Activated CD8-positive, alpha-beta memory T cell treated with anti-CD3 and anti-CD28 coated beads for 1 hour (primary cell): ENCODE measurements at regions not wholly inside any gene's neighbourhood (a gene's known extent, or its start where the extent isn't known, plus 50 kb on each side); places are given as distances from the start of the nearest gene placed in this dataset.
"Not testable (repeated sequence)": the region's sequence is repeated elsewhere in the genome, so short reads cannot be mapped to it uniquely, and the experiment has no call there.

Experiments used
- DNase-seq, 2 donors: peaks; one replicate each; pipeline ENCODE4 v3.0.0-alpha.2; 2020; ENCODE audit warnings: low read depth in 1 of 2; ENCODE audit errors: extremely low read depth in 1 of 2

GRCh38 chr13:50612717-50613116, 230.8 kb downstream of the DLEU7 start:
- DNase-seq = no peak

GRCh38 chr13:50613356-50613831, 230.1 kb downstream of the DLEU7 start:
- no peak for DNase-seq

- no peak for DNase-seq
Observed at GRCh38 chr13:50615234-50615633, 228.3 kb downstream of the DLEU7 start.

- DNase-seq = no peak
Observed at GRCh38 chr13:50616101-50616500, 227.4 kb downstream of the DLEU7 start.

- no peak for DNase-seq
Observed at GRCh38 chr13:50617134-50617721, 226.3 kb downstream of the DLEU7 start.

- DNase-seq = no peak
Observed at GRCh38 chr13:50618206-50618605, 225.3 kb downstream of the DLEU7 start.

GRCh38 chr13:50626101-50626547, 217.4 kb downstream of the DLEU7 start:
- DNase-seq = no peak

- no peak for DNase-seq
Observed at GRCh38 chr13:50627111-50627510, 216.4 kb downstream of the DLEU7 start.

GRCh38 chr13:50628512-50628911, 215.0 kb downstream of the DLEU7 start:
- not testable (repeated sequence) for DNase-seq

- DNase-seq = no peak
Observed at GRCh38 chr13:50629497-50629896, 214.0 kb downstream of the DLEU7 start.

- no peak for DNase-seq
Observed at GRCh38 chr13:50629966-50630365, 213.5 kb downstream of the DLEU7 start.

GRCh38 chr13:50631041-50631440, 212.5 kb downstream of the DLEU7 start:
- no peak for DNase-seq

- no peak for DNase-seq
Observed at GRCh38 chr13:50634339-50634738, 209.2 kb downstream of the DLEU7 start.

GRCh38 chr13:50635504-50635903, 208.0 kb downstream of the DLEU7 start:
- DNase-seq = no peak

GRCh38 chr13:50636007-50636704, 207.3 kb downstream of the DLEU7 start:
- no peak for DNase-seq

GRCh38 chr13:50643060-50643459, 200.4 kb downstream of the DLEU7 start:
- no peak for DNase-seq

GRCh38 chr13:50644081-50644871, 199.2 kb downstream of the DLEU7 start:
- no peak for DNase-seq

GRCh38 chr13:50645092-50645491, 198.4 kb downstream of the DLEU7 start:
- no peak for DNase-seq

- DNase-seq = no peak
Observed at GRCh38 chr13:50646070-50646469, 197.4 kb downstream of the DLEU7 start.

- DNase-seq = no peak
Observed at GRCh38 chr13:50649211-50649610, 194.3 kb downstream of the DLEU7 start.

GRCh38 chr13:50650592-50651504, 192.6 kb downstream of the DLEU7 start:
- DNase-seq = no peak
